A204.1 (cell line): ENCODE measurements at regions not wholly inside any gene's neighbourhood (a gene's known extent, or its start where the extent isn't known, plus 50 kb on each side); places are given as distances from the start of the nearest gene placed in this dataset.
A peak's percentile ranks its signal among the peaks of the same experiment; 100 is the strongest.

ENCODE experiments used
- FAIRE-seq: peaks from 2 replicates; lab custom pipeline; 2012; peaks lifted over from hg19 to GRCh38; lab: Jason Lieb, UNC

- FAIRE-seq = no peak
These were observed 53.0 kb upstream of the DAZL start for GRCh38 chr3:16658004-16658924.

- no peak for FAIRE-seq
These were observed 53.9 kb upstream of the DAZL start for GRCh38 chr3:16658925-16659793.

GRCh38 chr3:16663854-16664712 lies 58.9 kb upstream of the DAZL start:
- no peak for FAIRE-seq

- no peak for FAIRE-seq
These were observed 60.1 kb upstream of the DAZL start for GRCh38 chr3:16665282-16665741.

GRCh38 chr3:16666206-16666605 lies 61.0 kb upstream of the DAZL start:
- FAIRE-seq = no peak

GRCh38 chr3:16667633-16668032 lies 62.4 kb upstream of the DAZL start:
- FAIRE-seq = no peak

- no peak for FAIRE-seq
These were observed 63.7 kb upstream of the DAZL start for GRCh38 chr3:16668776-16669545.

- no peak for FAIRE-seq
These were observed 65.0 kb upstream of the DAZL start for GRCh38 chr3:16670191-16670590.

GRCh38 chr3:16671690-16672089 lies 66.5 kb upstream of the DAZL start:
- no peak for FAIRE-seq

GRCh38 chr3:16673530-16673929 lies 68.3 kb upstream of the DAZL start:
- peak; percentile 73 for FAIRE-seq

- FAIRE-seq = no peak
These were observed 70.6 kb upstream of the DAZL start for GRCh38 chr3:16675805-16676204.

- no peak for FAIRE-seq
These were observed 81.5 kb upstream of the DAZL start for GRCh38 chr3:16686679-16687078.

- no peak for FAIRE-seq
These were observed 82.0 kb upstream of the DAZL start for GRCh38 chr3:16687221-16687620.

- no peak for FAIRE-seq
These were observed 87.5 kb upstream of the DAZL start for GRCh38 chr3:16692486-16693344.

GRCh38 chr3:16693820-16694219 lies 88.6 kb upstream of the DAZL start:
- FAIRE-seq = no peak

GRCh38 chr3:16695710-16696109 lies 90.5 kb upstream of the DAZL start:
- FAIRE-seq = no peak

- FAIRE-seq = no peak
These were observed 92.4 kb upstream of the DAZL start for GRCh38 chr3:16697443-16698147.

GRCh38 chr3:16700651-16701050 lies 95.4 kb upstream of the DAZL start:
- FAIRE-seq = no peak

GRCh38 chr3:16704941-16705340 lies 99.7 kb upstream of the DAZL start:
- no peak for FAIRE-seq

- no peak for FAIRE-seq
These were observed 102.0 kb upstream of the DAZL start for GRCh38 chr3:16707260-16707659.
